ENCODE measurements at regions not wholly inside any gene's neighbourhood (a gene's known extent, or its start where the extent isn't known, plus 50 kb on each side); places are given as distances from the start of the nearest gene placed in this dataset.

DNA sequence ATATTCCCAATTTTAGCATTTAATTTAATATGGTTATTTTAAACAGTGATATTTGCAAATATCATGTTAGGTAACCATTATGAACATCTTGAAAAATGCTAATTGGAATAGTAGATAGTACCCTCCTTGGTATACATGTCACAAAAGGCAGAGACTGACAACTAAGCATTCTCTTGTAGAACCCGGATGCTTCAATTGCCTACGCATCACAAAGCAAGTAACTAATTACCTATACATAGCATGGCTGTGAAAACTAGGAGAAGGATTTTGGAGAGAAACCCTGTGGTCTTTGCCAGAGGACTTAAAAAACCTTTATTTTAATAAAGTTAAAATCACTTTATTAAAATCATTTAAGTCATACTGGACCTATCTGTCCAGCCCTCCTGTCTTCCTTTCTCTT, 764.1 kb upstream of the TENM3 start:
- DNase-seq = no peak
- H3K36me3 ChIP-seq (ENCODE audit: control insufficient read depth, insufficient read depth, low read length) = no peaks in the 10 kb centered on the region
- peaks cover 7% of the 10 kb centered on the region for H3K27me3 ChIP-seq (ENCODE audit: control insufficient read depth, insufficient read depth, low read length)
- H3K27ac ChIP-seq (ENCODE audit: low read length) = no peak overlapping the region
- H3K9me3 ChIP-seq (ENCODE audit: control insufficient read depth, low read depth, low read length) = no peaks in the 10 kb centered on the region
- no peak overlapping the region for H3K4me3 ChIP-seq (ENCODE audit: low read length)
- H3K4me1 ChIP-seq (ENCODE audit: control insufficient read depth, insufficient read depth, low read length) = no peaks in the 10 kb centered on the region
- WGBS (ENCODE audit: insufficient coverage, low lambda C conversion rate) = no CpG with 5 or more reads among the region's 2 CpGs

DNA sequence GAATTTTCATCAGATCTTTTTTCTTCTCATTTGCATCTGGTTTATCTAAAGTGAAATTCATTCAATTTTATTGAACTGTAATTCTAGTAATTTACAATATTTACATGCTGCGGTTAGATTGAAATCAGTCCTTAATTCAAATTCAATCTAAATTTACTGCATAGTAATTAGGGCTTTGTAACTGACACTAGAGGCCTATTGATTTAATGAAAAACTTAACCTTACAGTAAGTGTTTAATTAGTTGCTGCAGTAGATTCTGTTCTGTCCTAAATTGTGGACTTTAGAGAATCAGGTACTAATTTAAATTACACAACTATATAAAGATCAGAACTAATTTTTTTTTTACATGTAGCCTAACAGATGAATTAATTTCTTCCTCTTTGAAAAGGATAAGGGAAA, 758.8 kb upstream of the TENM3 start:
- Histone ChIP-seq H3K4me1 (ENCODE audit: control insufficient read depth, insufficient read depth, low read length) (no peaks in the 10 kb centered on the region), H3K36me3 (ENCODE audit: control insufficient read depth, insufficient read depth, low read length) (no peaks in the 10 kb centered on the region), H3K27ac (ENCODE audit: low read length) (no peak overlapping the region), H3K4me3 (ENCODE audit: low read length) (no peak overlapping the region), H3K9me3 (ENCODE audit: control insufficient read depth, low read depth, low read length) (no peaks in the 10 kb centered on the region), H3K27me3 (ENCODE audit: control insufficient read depth, insufficient read depth, low read length) (no peaks in the 10 kb centered on the region)
- 67% methylated on average over 1 of the region's 1 CpG for WGBS (ENCODE audit: insufficient coverage, low lambda C conversion rate)
- no peak for DNase-seq

DNA sequence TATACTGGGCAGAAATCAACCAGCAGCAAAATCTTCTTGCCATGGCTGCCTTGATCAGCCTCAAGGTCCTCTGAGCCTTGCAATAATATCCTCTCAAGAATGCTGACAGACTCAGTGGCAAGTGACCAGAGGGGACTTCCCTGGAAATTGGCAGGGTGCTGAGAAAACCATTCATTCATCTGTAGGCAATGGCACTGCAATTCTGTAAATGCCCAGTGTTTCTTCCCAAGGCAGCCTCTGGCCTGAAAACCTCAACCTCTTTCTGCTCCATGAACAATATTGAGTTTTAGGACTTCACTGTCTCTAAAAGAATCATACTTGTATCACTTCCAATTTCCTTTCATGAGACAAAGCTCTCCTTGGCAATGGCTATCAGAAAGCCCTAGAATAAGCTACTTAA, 754.3 kb upstream of the TENM3 start:
- H3K4me1 ChIP-seq (ENCODE audit: control insufficient read depth, insufficient read depth, low read length) = no peaks in the 10 kb centered on the region
- no peaks in the 10 kb centered on the region for H3K27me3 ChIP-seq (ENCODE audit: control insufficient read depth, insufficient read depth, low read length)
- no peaks in the 10 kb centered on the region for H3K9me3 ChIP-seq (ENCODE audit: control insufficient read depth, low read depth, low read length)
- H3K27ac ChIP-seq (ENCODE audit: low read length) = no peak overlapping the region
- no peak overlapping the region for H3K4me3 ChIP-seq (ENCODE audit: low read length)
- no peaks in the 10 kb centered on the region for H3K36me3 ChIP-seq (ENCODE audit: control insufficient read depth, insufficient read depth, low read length)
- no peak for DNase-seq

DNA sequence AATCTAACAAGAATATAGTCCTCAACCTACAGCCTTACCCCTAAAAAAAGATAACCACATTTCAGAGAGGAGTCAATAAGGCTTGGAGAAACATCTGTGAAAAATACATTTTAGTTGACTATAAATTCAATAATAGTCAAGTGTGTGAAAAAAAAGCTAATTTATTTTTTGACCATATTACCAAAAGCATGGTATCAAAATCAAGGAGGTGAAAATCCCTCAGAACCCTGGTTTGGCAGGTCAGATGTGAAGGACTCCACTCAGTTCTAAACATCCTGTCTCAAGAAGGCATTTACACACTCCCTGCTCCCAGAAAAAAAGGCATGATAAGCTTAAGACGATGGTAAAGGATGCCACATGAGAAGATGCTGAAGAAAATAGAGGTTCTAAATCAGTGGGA, 745.1 kb upstream of the TENM3 start:
- Histone ChIP-seq H3K4me3 (ENCODE audit: low read length) (no peak overlapping the region), H3K4me1 (ENCODE audit: control insufficient read depth, insufficient read depth, low read length) (no peaks in the 10 kb centered on the region), H3K27ac (ENCODE audit: low read length) (no peak overlapping the region), H3K9me3 (ENCODE audit: control insufficient read depth, low read depth, low read length) (no peaks in the 10 kb centered on the region), H3K27me3 (ENCODE audit: control insufficient read depth, insufficient read depth, low read length) (no peaks in the 10 kb centered on the region), H3K36me3 (ENCODE audit: control insufficient read depth, insufficient read depth, low read length) (no peaks in the 10 kb centered on the region)
- no peak for DNase-seq
- WGBS (ENCODE audit: insufficient coverage, low lambda C conversion rate) = 100% methylated on average over 1 of the region's 1 CpG

DNA sequence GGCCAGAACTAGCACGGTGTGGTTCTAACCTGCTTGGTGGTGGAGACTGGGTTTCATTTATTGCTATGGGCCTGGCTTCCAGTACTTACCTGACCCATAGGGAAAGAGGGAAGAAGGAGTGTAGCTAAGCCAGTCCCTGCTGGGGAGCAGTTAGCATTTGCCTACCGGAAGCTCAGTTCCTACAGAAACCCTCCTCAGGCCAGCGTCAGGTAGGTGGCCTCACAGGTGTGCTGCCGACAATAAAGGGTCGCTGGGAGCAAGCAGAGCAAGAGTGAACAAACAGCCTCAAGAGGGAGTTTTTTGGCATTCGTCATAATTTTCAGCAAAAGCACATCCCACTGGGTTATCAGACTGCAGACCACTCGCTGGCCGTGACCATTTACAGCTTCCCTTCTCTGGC, 740.6 kb upstream of the TENM3 start:
- H3K4me1 ChIP-seq (ENCODE audit: control insufficient read depth, insufficient read depth, low read length) = no peaks in the 10 kb centered on the region
- no peaks in the 10 kb centered on the region for H3K36me3 ChIP-seq (ENCODE audit: control insufficient read depth, insufficient read depth, low read length)
- no peak overlapping the region for H3K27ac ChIP-seq (ENCODE audit: low read length)
- no peaks in the 10 kb centered on the region for H3K9me3 ChIP-seq (ENCODE audit: control insufficient read depth, low read depth, low read length)
- no CpG with 5 or more reads among the region's 8 CpGs for WGBS (ENCODE audit: insufficient coverage, low lambda C conversion rate)
- DNase-seq = no peak
- H3K4me3 ChIP-seq (ENCODE audit: low read length) = no peak overlapping the region
- peaks cover 14% of the 10 kb centered on the region for H3K27me3 ChIP-seq (ENCODE audit: control insufficient read depth, insufficient read depth, low read length)

DNA sequence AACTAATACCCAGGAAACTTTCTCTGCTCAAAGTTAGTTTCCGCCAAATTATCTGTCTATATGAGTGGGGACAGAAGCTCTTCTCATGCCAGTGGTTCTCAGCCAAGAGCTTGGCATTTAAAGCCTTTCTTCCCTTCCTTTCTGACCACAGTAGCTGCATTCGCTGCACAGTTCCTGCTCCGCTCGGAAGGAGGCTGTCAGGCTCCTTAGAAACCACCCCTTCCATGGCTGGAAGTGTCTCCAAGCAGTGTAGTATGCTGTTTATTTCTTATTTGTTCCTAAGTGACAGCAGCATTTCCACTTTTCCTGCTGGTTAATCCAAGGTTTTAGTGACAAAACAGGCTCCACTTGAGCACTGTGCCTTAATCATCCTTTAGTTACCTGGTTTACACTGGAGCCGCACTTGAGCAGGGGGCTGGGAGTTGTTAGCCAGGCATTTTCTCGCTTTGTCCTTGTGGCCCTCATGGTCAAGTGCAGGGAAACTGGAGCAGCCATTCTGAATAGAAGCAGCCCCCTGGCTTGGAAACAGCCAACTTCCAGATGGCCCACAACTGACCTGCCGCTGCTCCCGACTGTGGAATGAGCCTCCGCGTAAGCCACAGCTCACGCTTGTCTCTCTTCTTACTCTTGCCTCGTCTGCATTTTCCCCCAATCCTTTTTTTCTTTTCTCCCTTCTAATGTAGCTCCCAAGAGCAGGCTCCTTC, 739.4 kb upstream of the TENM3 start:
- no peaks in the 10 kb centered on the region for H3K4me1 ChIP-seq (ENCODE audit: control insufficient read depth, insufficient read depth, low read length)
- no peaks in the 10 kb centered on the region for H3K9me3 ChIP-seq (ENCODE audit: control insufficient read depth, low read depth, low read length)
- H3K27ac ChIP-seq (ENCODE audit: low read length) = no peak overlapping the region
- H3K4me3 ChIP-seq (ENCODE audit: low read length) = no peak overlapping the region
- peaks cover 22% of the 10 kb centered on the region for H3K27me3 ChIP-seq (ENCODE audit: control insufficient read depth, insufficient read depth, low read length)
- WGBS (ENCODE audit: insufficient coverage, low lambda C conversion rate) = 52% methylated on average over 6 of the region's 12 CpGs
- DNase-seq = no peak
- H3K36me3 ChIP-seq (ENCODE audit: control insufficient read depth, insufficient read depth, low read length) = no peaks in the 10 kb centered on the region

DNA sequence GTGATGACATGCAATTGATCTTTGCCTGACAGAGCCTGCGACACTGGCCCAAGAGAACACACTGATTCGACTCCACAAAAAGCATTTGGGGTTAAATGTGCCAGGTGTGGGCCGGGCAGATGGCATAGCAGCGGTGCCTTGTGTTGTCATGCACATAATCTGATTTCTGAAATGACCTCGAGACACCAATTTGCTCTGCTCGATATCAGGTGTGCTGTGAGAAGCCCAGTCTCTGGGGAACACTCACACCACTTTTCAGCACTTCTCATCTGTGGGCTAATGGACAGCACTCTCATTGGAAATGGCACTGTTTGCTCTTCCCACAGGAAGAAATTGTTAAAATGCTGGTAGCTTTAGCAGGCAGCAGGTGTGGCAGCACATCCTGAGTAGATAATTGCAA, 738.3 kb upstream of the TENM3 start:
- WGBS (ENCODE audit: insufficient coverage, low lambda C conversion rate) = no CpG with 5 or more reads among the region's 6 CpGs
- no peak overlapping the region for H3K27ac ChIP-seq (ENCODE audit: low read length)
- no peaks in the 10 kb centered on the region for H3K4me1 ChIP-seq (ENCODE audit: control insufficient read depth, insufficient read depth, low read length)
- no peaks in the 10 kb centered on the region for H3K9me3 ChIP-seq (ENCODE audit: control insufficient read depth, low read depth, low read length)
- H3K27me3 ChIP-seq (ENCODE audit: control insufficient read depth, insufficient read depth, low read length) = peaks cover 27% of the 10 kb centered on the region
- H3K4me3 ChIP-seq (ENCODE audit: low read length) = no peak overlapping the region
- no peaks in the 10 kb centered on the region for H3K36me3 ChIP-seq (ENCODE audit: control insufficient read depth, insufficient read depth, low read length)
- no peak for DNase-seq

DNA sequence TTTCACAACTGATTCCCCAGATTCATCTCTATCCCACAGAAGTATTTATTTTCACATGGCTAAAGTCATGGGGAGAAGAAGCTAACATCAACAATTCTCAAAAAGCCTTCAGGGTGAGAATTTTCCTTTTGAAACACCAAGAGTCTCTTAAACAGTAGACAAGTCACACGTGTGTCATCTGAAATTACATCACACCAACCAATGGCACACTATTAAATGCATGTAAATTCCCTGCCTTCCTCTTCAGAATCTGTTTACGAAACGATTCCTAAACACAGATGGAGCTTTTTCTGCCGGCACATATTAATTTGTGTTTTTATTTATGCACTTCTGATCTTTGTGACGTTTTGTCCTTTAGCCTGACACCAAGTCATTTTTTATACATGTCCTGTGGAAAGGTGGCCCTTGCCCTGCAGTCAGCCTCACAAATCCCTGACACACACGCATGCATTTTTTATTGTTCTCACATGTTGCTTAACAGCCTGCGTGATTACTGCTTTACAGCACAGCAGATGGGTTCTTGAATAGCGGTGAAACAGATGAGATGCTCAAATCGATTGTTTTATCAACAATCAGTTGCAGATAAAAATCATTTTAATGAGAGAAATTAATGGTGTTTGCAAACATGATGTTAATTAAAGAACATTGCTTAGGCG, 735.9 kb upstream of the TENM3 start:
- Histone ChIP-seq H3K36me3 (ENCODE audit: control insufficient read depth, insufficient read depth, low read length) (no peaks in the 10 kb centered on the region), H3K9me3 (ENCODE audit: control insufficient read depth, low read depth, low read length) (no peaks in the 10 kb centered on the region), H3K4me1 (ENCODE audit: control insufficient read depth, insufficient read depth, low read length) (no peaks in the 10 kb centered on the region), H3K4me3 (ENCODE audit: low read length) (no peak overlapping the region), H3K27me3 (ENCODE audit: control insufficient read depth, insufficient read depth, low read length) (peaks cover 27% of the 10 kb centered on the region), H3K27ac (ENCODE audit: low read length) (no peak overlapping the region)
- DNase-seq = peak; percentile 17 to 32
- WGBS (ENCODE audit: insufficient coverage, low lambda C conversion rate) = 57% methylated on average over 5 of the region's 10 CpGs

DNA sequence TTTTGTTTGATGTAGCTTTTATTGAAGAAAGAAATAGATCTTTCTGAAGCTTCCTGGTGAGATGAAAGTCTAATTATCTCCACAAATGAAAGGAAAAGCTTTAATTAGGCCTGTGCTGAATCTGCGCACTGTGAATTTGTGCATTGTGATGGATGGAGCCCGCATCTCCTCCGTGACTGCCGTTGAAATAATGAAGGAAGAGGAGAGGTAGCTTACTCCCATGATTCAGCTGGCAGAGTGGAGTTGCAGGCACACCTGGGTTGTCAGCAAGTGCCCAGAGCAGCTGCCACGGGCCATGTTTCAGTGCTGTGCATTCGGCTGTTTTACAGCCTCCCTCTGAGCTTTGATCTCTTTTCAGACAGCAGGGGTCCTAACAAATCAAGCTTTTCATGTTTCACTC, 735.3 kb upstream of the TENM3 start:
- Histone ChIP-seq H3K4me1 (ENCODE audit: control insufficient read depth, insufficient read depth, low read length) (no peaks in the 10 kb centered on the region), H3K27ac (ENCODE audit: low read length) (no peak overlapping the region), H3K4me3 (ENCODE audit: low read length) (no peak overlapping the region), H3K36me3 (ENCODE audit: control insufficient read depth, insufficient read depth, low read length) (no peaks in the 10 kb centered on the region), H3K27me3 (ENCODE audit: control insufficient read depth, insufficient read depth, low read length) (peaks cover 27% of the 10 kb centered on the region), H3K9me3 (ENCODE audit: control insufficient read depth, low read depth, low read length) (no peaks in the 10 kb centered on the region)
- 100% methylated on average over 1 of the region's 6 CpGs for WGBS (ENCODE audit: insufficient coverage, low lambda C conversion rate)
- no peak for DNase-seq

DNA sequence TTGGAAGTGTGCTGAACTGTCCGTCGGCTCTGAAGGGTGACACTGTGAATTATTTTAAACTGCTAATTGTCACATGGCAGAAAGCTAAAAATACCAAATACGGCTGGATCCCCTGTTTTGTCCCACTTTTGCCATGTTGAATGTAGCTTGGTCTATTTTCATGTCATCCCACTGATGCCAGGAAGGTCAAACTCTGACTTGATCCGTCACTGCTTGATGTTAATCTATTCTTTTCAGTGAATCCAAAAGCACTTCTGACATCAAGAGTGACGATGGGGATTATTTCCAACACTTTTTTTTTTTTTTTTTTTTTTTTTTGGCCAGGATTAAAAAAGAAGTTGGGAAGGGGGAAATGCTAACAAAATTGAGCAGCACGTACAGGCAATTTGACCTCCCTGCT, 734.6 kb upstream of the TENM3 start:
- H3K36me3 ChIP-seq (ENCODE audit: control insufficient read depth, insufficient read depth, low read length) = no peaks in the 10 kb centered on the region
- H3K27me3 ChIP-seq (ENCODE audit: control insufficient read depth, insufficient read depth, low read length) = peaks cover 25% of the 10 kb centered on the region
- no peak for DNase-seq
- no peaks in the 10 kb centered on the region for H3K9me3 ChIP-seq (ENCODE audit: control insufficient read depth, low read depth, low read length)
- H3K4me3 ChIP-seq (ENCODE audit: low read length) = no peak overlapping the region
- WGBS (ENCODE audit: insufficient coverage, low lambda C conversion rate) = 40% methylated on average over 1 of the region's 6 CpGs
- H3K4me1 ChIP-seq (ENCODE audit: control insufficient read depth, insufficient read depth, low read length) = no peaks in the 10 kb centered on the region
- no peak overlapping the region for H3K27ac ChIP-seq (ENCODE audit: low read length)

DNA sequence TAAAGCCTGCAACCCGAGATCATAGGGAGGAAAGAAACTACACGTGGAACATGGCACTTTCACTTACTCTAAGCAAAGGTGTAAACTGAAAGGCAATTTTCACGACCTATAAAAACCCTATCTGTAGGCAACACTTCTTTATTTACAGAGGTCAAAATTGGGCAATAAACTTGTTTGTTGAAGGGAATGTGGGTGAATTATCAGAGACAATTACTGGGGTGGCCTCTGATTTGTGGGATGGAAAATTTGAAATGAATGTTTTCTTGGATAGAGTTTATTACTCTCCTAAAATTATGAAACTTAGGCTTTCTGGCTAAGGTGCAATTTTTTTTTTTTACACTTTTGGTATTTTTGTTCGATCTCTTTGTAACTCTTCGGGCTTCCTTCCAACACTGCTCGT, 734.1 kb upstream of the TENM3 start:
- H3K4me1 ChIP-seq (ENCODE audit: control insufficient read depth, insufficient read depth, low read length) = no peaks in the 10 kb centered on the region
- no peaks in the 10 kb centered on the region for H3K36me3 ChIP-seq (ENCODE audit: control insufficient read depth, insufficient read depth, low read length)
- no peak overlapping the region for H3K27ac ChIP-seq (ENCODE audit: low read length)
- H3K27me3 ChIP-seq (ENCODE audit: control insufficient read depth, insufficient read depth, low read length) = peaks cover 21% of the 10 kb centered on the region
- WGBS (ENCODE audit: insufficient coverage, low lambda C conversion rate) = 21% methylated on average over 6 of the region's 6 CpGs
- DNase-seq = no peak
- no peak overlapping the region for H3K4me3 ChIP-seq (ENCODE audit: low read length)
- no peaks in the 10 kb centered on the region for H3K9me3 ChIP-seq (ENCODE audit: control insufficient read depth, low read depth, low read length)
